Mucosa of gallbladder (tissue), 1 donor: ENCODE measurements at regions not wholly inside any gene's neighbourhood (a gene's known extent, or its start where the extent isn't known, plus 50 kb on each side); places are given as distances from the start of the nearest gene placed in this dataset.
"Not testable (repeated sequence)": the region's sequence is repeated elsewhere in the genome, so short reads cannot be mapped to it uniquely, and the experiment has no call there.

Experiments
- DNase-seq: peaks from one replicate; pipeline ENCODE4 v3.0.0-alpha.2; 2020; ENCODE audit warnings: low spot score
- donor health status: DM: no; HTN: no; CAD: no.

DNA sequence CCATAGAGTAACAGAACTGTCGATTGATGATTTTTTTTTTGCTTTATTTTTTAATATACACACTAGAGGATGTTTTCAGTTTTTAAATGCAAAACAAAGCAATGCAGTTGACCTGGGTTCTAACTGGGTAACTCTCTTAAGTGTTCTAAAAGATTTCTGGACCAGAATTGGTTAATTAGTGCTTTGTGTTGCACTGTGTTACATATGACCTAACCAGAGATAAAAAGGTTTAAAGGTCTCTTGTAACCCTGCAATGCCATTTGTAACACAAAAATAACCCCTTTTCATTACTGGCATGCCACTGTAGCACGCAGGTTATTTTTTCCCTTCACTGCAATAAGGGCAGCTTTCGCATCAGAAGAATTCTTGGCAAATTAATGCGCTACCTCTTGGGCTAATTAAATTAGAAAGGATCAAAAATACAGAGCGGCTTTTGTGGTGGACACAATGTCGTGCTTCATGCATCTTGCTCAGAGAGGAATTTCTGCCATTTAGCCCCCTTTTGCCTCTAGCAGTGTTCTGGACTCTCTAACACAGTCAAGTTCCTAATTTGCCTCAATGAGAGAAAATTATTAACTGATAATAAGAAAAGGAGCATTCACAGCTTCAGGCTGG, 250.8 kb upstream of the ZEB2 start:
- no peak for DNase-seq

DNA sequence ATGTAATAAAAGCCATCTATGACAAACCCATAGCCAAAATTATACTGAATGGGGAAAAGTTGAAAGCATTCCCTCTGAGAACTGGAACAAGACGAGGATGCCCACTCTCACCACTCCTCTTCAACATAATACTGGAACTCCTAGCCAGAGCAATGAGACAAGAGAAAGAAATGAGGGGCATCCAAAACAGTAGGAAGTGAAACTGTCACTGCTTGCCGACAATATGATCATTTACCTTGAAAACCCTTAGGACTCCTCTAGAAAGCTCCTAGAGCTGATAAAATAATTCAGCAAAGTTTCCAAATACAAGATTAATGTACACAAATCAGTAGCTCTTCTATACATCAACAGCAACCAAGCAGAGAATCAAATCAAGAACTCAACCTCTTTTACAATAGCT, 241.0 kb upstream of the ZEB2 start:
- DNase-seq = not testable (repeated sequence)

GRCh38 chr2:144759746-144760145, 239.8 kb upstream of the ZEB2 start:
- no peak for DNase-seq

- not testable (repeated sequence) for DNase-seq
These were observed 238.3 kb upstream of the ZEB2 start for GRCh38 chr2:144758196-144758595.

DNA sequence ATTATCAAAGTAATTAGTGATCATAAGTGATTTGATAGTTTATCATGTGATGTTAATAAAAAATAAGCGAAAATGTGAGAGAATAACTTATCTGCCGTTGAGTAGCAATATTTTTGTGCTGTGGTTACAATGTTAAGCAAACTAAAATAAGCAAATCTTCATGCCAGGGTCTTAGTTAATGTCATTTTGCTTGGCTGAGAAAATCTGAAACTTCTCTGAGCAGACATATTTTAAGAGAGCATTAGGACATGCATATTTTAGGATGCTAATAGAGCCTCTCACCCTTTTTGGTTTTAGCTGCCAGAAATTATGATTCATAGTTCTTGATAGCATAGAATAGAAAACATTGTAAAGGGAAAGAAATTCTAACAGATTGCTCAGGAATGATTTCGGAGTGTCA, 233.5 kb upstream of the ZEB2 start:
- no peak for DNase-seq

GRCh38 chr2:144751142-144751905, 231.4 kb upstream of the ZEB2 start:
- no peak for DNase-seq

DNA sequence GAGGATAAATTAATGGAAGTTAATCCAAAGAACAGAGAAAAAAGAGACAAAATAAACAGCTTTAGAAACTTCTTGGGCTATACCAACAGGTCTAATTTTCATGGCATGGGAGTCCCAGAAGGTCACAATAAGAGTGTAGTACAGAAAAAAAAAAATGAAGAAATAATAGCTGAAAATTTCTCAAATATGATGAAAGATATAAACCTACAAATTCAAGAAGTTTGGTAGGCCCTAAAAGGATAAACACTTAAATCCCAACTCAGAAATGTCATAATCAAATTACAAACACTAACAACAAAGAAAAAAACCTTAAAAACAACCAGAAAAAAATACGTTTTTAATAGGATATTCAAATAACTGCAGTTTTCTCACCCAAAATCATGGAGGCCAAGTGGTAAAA, 229.3 kb upstream of the ZEB2 start:
- DNase-seq = no peak

DNA sequence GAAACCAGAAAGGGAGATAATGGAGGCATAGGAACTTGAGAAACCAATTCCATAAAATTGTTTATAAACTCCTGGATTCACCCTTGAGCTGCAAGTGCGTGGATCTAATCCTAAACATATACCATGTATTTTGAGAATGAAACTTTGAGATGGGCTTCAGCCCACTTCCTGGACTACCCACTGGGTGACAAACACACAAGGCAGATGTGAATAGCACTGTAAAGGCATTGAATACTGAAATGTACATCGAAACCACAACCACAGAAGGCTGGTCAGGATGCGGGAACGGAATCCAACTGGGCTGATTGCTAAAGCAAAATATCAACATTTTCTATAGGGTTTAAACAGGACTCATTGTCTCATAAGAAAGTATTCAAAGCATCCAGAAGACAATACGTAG, 228.5 kb upstream of the ZEB2 start:
- no peak for DNase-seq

- no peak for DNase-seq
These were observed 227.7 kb upstream of the ZEB2 start for GRCh38 chr2:144747571-144747970.

- DNase-seq = no peak
These were observed 225.5 kb upstream of the ZEB2 start for GRCh38 chr2:144745424-144745823.

- no peak for DNase-seq
These were observed 218.8 kb upstream of the ZEB2 start for GRCh38 chr2:144738749-144739148.

GRCh38 chr2:144730711-144731110, 210.8 kb upstream of the ZEB2 start:
- no peak for DNase-seq

- DNase-seq = not testable (repeated sequence)
These were observed 204.5 kb upstream of the ZEB2 start for GRCh38 chr2:144724460-144724859.

GRCh38 chr2:144718376-144718775, 198.5 kb upstream of the ZEB2 start:
- no peak for DNase-seq

GRCh38 chr2:144715992-144716391, 196.1 kb upstream of the ZEB2 start:
- DNase-seq = no peak

DNA sequence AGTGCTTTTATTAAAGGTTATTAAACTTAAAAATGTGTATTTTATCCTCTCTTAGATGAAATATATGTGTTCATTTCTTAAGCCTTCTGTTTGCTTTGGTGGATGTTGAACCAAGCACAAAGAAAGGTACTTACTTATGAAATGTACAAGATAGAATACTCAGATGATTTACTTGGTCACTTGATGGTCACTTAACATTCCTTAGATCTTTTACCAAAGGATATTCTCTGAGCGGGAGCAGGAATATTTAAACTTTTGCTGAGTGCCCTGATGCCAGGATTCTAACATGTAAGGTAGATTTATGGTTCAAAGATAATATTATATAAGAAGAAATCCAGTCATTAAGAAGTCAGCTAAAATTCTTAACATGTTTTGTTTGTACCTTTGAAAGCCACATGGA, 193.5 kb upstream of the ZEB2 start:
- DNase-seq = no peak

GRCh38 chr2:144712550-144712940, 192.6 kb upstream of the ZEB2 start:
- DNase-seq = no peak

DNA sequence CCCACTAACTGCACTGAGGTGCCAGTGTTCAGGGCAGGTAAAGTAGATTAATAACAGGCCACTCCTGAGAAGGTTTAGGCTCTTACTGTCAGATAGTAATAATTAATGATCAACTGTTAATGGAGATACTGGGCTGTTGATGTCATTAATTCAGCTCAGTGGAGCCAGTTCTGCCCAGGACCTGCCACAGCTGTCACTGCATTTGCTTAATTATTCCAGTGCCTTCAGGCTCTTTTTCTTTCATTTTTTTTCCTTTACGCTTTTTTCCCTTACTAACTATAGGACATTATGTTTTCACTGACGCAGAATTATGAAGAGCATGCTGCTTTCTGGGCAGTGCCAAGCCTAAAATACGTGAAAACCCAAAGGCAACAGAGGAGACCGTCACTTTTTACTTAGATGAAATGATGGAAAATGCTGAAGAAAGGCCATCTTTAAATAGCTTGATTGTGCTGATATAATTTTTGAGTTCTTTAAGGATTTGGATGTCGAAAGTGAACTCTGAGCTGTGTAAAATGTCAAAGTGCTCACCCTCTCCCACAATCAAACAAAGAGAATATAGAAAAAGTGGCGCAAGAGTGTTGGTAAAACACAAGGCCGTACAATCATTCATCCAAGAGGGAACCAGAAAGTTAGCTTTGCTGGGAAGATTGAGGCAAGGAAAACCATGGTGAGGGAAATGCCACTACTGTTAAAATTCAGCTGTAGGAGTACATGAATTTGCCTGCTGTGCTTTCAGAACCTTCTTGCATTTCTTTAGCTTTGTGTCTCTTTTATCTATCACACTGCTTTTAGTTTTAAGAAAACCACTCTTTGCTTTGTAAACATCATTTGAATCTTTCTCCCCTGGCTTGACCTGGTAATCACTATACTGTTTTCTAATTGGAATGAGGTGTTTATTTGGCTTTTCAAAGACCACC, 192.0 kb upstream of the ZEB2 start:
- DNase-seq = no peak

DNA sequence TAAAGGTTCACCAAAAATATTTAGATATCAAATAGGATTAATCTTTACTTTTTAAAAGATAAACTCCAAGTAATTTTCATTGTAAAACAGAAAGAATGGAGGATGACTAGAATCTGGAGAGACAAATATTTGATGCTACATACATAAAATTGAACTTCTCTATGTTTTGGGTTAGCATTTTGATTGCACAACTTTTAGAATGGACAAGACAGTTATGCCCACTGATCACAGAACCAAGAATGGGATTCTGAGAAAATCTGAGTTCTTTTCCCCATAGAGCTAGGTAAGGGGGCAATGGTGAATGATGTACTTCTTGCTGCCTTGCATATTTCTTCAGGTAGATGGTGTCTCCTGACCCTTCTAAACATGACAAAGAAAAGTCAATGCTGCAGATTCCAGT, 191.2 kb upstream of the ZEB2 start:
- no peak for DNase-seq

DNA sequence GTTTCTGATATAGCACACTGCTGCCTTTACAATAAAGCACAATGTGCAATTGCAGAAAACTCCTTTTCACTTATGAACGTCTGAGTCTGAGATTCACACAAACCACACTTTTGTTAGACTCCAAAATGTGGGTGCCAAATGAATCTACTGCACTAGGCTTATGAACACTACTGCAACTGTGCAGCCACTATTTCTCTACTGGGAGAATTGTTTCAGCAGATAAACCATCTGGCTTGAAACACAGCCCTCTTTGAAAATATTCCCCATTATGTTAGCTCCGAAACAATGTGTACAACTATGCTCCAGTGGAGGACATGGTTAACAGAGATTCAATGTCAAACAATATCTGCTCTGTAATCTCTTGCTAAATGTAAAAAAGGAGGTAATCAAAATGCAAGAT, 188.7 kb upstream of the ZEB2 start:
- no peak for DNase-seq

DNA sequence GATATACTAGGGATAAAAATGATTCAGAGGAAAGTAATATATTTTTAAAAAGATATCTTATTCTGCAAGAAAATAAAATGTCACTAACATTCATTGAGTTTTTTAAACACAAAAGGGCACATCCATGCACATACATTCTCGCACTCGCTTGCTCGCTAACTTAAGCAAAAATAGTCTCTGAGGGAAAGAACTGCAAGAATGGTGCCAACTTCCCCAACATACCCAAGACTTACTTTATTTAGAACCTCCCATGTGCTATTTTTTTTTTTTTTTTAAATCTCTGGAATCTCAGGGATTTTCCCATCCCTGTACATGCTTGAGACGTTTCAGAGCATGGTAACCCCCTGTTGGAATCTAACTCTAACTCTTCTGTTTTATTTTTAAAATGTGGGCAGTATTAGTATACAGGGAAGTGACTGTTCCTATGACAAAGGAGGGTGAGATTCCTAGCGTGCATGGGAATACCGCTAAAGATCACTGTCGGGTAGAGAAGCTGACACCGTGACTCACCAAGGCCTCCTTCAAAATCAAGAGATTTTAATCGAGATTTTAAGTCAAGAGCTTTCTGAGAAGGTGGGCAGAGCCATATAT, 187.9 kb upstream of the ZEB2 start:
- no peak for DNase-seq

- no peak for DNase-seq
These were observed 186.7 kb upstream of the ZEB2 start for GRCh38 chr2:144706647-144707046.
